PC-3 (cell line): ENCODE measurements at regions not wholly inside any gene's neighbourhood (a gene's known extent, or its start where the extent isn't known, plus 50 kb on each side); places are given as distances from the start of the nearest gene placed in this dataset.
A peak's percentile ranks its signal among the peaks of the same experiment; 100 is the strongest.

Experiments used
- ATAC-seq: fragments of 200-7000 bp; cut with Tn5 transposase; 2 replicates; pipeline ENCODE4 v1.9.1; 2020; ENCODE audit warnings: mild to moderate bottlenecking, moderate library complexity
- BruUV-seq: library from RNA; stranded (reverse); fragments of 400-500 nt; replicated peaks from 2 replicates; lab custom pipeline; 2021; lab: Mats Ljungman, UMichigan
- CTCF ChIA-PET: fragments of 300-600 bp; sonication (Branson Sonifier 250); formaldehyde crosslinking; loops from one replicate; lab custom pipeline; 2022; ENCODE audit warnings: antibody characterized with exemption; lab: Charles Lee
- POLR2A ChIA-PET: fragments of 300-600 bp; sonication (Branson Sonifier 250); formaldehyde crosslinking; loops from one replicate; lab custom pipeline; 2022; ENCODE audit warnings: antibody characterized with exemption; ENCODE audit not compliant: unreplicated experiment; lab: Charles Lee
- DNase-seq: peaks from one replicate; pipeline ENCODE4 v3.0.0-alpha.2; 2015
- H2AFZ ChIP-seq: fragments of 300-600 bp; sonication (generic); 2 replicates; pipeline ENCODE4 v1.6.0; 2016; ENCODE audit warnings: antibody characterized with exemption, low read length
- H3F3A ChIP-seq: fragments of 300-600 bp; sonication (generic); one replicate; pipeline ENCODE4 v1.6.0; 2017; ENCODE audit warnings: antibody characterized with exemption, low read length, control low read depth, mild to moderate bottlenecking; ENCODE audit not compliant: unreplicated experiment
- H3K27ac ChIP-seq: fragments of 300-600 bp; sonication (generic); 2 replicates; pipeline ENCODE4 v1.5.1; 2016; ENCODE audit warnings: mild to moderate bottlenecking, low read length
- H3K27me3 ChIP-seq: fragments of 300-600 bp; sonication (generic); 2 replicates; pipeline ENCODE4 v1.6.1; 2016; ENCODE audit warnings: low read length, mixed read lengths
- H3K36me3 ChIP-seq: fragments of 300-600 bp; sonication (generic); 2 replicates; pipeline ENCODE4 v1.6.1; 2016; ENCODE audit warnings: low read depth, mixed run types, low read length, mixed read lengths
- H3K4me1 ChIP-seq: fragments of 300-600 bp; sonication (generic); 2 replicates; pipeline ENCODE4 v1.5.1; 2016; ENCODE audit warnings: low read length; ENCODE audit not compliant: insufficient read depth
- H3K4me2 ChIP-seq: fragments of 300-600 bp; sonication (generic); 2 replicates; pipeline ENCODE4 v1.6.0; 2016; ENCODE audit warnings: low read length
- H3K4me3 ChIP-seq: fragments of 300-600 bp; sonication (generic); 2 replicates; pipeline ENCODE4 v1.5.1; 2016; ENCODE audit warnings: mild to moderate bottlenecking, low read length, mixed read lengths
- H3K79me2 ChIP-seq: fragments of 300-600 bp; sonication (generic); 2 replicates; pipeline ENCODE4 v1.6.1; 2017; ENCODE audit warnings: low read length, mixed read lengths
- H3K9ac ChIP-seq: fragments of 300-600 bp; sonication (generic); 2 replicates; pipeline ENCODE4 v1.6.0; 2016; ENCODE audit warnings: mild to moderate bottlenecking, low read length
- H3K9me2 ChIP-seq: fragments of 300-600 bp; sonication (generic); replicated peaks from 2 replicates; pipeline ENCODE4 v1.6.1; 2016; ENCODE audit warnings: mixed run types, low read length, mixed read lengths
- H3K9me3 ChIP-seq: fragments of 300-600 bp; sonication (generic); 2 replicates; pipeline ENCODE4 v1.6.1; 2016; ENCODE audit warnings: low read length, mixed read lengths
- H4K20me1 ChIP-seq: fragments of 300-600 bp; sonication (generic); 2 replicates; pipeline ENCODE4 v1.6.1; 2016; ENCODE audit warnings: low read length, mixed read lengths
- EZH2 ChIP-seq: fragments of 300-600 bp; sonication (generic); IDR thresholded peaks from one replicate; pipeline ENCODE4 v1.6.1; 2017; ENCODE audit warnings: antibody characterized with exemption, mild to moderate bottlenecking, low read length; ENCODE audit not compliant: unreplicated experiment
- EZH2phosphoT487 ChIP-seq: fragments of 300-600 bp; sonication (generic); IDR thresholded peaks from 2 replicates; pipeline ENCODE4 v1.6.1; 2018; ENCODE audit warnings: mild to moderate bottlenecking, antibody characterized with exemption, low read length, borderline replicate concordance
- intact Hi-C: fragments of 100-400 bp; cut with micrococcal nuclease; formaldehyde crosslinking; loops from 2 replicates; pipeline ENCODE4 v1.9.0; 2023
- TF ChIP-seq, protein P1 (sequence below): fragments of 300-600 bp; sonication (generic); conservative IDR thresholded peaks from 2 replicates; pipeline ENCODE4 v1.5.1; 2017; ENCODE audit warnings: antibody characterized with exemption, low read depth, mild to moderate bottlenecking, low read length

DNA sequence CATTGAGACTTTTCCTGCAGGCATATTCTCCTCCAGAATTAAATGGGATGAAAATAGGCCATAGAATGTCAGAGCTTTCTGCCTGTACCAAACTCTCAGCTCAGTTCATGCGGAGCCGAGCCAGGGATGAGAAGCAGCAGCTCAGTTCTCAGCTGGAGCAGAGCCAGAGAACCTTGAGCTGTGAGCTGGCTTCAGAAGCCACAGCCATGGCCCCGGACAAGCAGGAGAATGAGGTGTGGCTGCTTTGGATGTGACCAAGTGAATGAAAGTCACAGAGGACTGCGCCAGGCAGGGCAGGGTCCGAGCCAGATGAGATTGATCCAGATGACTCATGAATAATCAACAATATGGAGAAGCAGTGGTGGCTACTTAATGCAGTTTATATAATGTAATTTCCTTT lies 633.8 kb downstream of the NCAM2 start:
- no peaks in the 10 kb centered on the region for H3K79me2 ChIP-seq
- TF ChIP-seq, protein P1, sequence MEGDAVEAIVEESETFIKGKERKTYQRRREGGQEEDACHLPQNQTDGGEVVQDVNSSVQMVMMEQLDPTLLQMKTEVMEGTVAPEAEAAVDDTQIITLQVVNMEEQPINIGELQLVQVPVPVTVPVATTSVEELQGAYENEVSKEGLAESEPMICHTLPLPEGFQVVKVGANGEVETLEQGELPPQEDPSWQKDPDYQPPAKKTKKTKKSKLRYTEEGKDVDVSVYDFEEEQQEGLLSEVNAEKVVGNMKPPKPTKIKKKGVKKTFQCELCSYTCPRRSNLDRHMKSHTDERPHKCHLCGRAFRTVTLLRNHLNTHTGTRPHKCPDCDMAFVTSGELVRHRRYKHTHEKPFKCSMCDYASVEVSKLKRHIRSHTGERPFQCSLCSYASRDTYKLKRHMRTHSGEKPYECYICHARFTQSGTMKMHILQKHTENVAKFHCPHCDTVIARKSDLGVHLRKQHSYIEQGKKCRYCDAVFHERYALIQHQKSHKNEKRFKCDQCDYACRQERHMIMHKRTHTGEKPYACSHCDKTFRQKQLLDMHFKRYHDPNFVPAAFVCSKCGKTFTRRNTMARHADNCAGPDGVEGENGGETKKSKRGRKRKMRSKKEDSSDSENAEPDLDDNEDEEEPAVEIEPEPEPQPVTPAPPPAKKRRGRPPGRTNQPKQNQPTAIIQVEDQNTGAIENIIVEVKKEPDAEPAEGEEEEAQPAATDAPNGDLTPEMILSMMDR: no peak
- TF ChIP-seq EZH2phosphoT487 (no peak), EZH2 (no peak)
- H3K9me2 ChIP-seq: no peaks in the 10 kb centered on the region
- no peaks in the 10 kb centered on the region for H3F3A ChIP-seq
- ChIA-PET POLR2A (no interaction called here), CTCF (no interaction called here)
- no TSS peak for BruUV-seq
- DNase-seq: peak; percentile 31
- no peak overlapping the region for H3K4me3 ChIP-seq
- peak; percentile 85 for ATAC-seq
- H3K9ac ChIP-seq: no peak overlapping the region
- no peaks in the 10 kb centered on the region for H3K4me1 ChIP-seq
- H2AFZ ChIP-seq: no peak overlapping the region
- no peaks in the 10 kb centered on the region for H3K9me3 ChIP-seq
- H3K4me2 ChIP-seq: no peak overlapping the region
- intact Hi-C loops: no loop called here
- no peak overlapping the region for H3K27ac ChIP-seq
- no peaks in the 10 kb centered on the region for H3K27me3 ChIP-seq
- H3K36me3 ChIP-seq: no peaks in the 10 kb centered on the region
- H4K20me1 ChIP-seq: no peaks in the 10 kb centered on the region

DNA sequence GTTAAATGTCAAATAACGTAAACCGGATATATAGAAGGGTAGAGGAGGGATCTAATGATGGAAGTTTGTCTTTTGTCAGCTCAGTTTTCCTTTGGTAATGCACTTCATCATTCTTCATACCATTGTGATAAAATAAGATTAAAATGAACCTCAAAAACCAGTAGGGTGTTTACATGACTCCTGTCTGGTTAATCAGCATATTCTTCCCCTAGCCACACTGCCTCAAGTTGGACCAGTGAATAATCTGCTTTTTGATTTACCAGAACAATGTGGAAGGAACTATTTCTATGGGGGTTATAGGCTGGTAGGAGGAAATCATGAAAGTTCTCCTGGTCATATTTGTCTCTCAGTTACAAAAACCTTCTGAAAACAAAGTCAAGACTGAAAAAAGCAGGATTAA lies 634.7 kb downstream of the NCAM2 start:
- intact Hi-C loops: no loop called here
- H3K36me3 ChIP-seq: no peaks in the 10 kb centered on the region
- ATAC-seq: no peak
- no peak overlapping the region for H3K27ac ChIP-seq
- ChIA-PET CTCF (no interaction called here), POLR2A (no interaction called here)
- H3K9me3 ChIP-seq: no peaks in the 10 kb centered on the region; the same call in 1 of the 2 replicates
- H3F3A ChIP-seq: no peaks in the 10 kb centered on the region
- no peaks in the 10 kb centered on the region for H3K27me3 ChIP-seq
- DNase-seq: no peak
- no peaks in the 10 kb centered on the region for H4K20me1 ChIP-seq
- H3K4me3 ChIP-seq: no peak overlapping the region
- no peak overlapping the region for H3K4me2 ChIP-seq
- H3K9ac ChIP-seq: no peak overlapping the region
- no TSS peak for BruUV-seq
- H3K79me2 ChIP-seq: no peaks in the 10 kb centered on the region
- TF ChIP-seq, protein P1: no peak
- TF ChIP-seq EZH2 (no peak), EZH2phosphoT487 (no peak)
- no peaks in the 10 kb centered on the region for H3K4me1 ChIP-seq
- no peak overlapping the region for H2AFZ ChIP-seq
- H3K9me2 ChIP-seq: no peaks in the 10 kb centered on the region

DNA sequence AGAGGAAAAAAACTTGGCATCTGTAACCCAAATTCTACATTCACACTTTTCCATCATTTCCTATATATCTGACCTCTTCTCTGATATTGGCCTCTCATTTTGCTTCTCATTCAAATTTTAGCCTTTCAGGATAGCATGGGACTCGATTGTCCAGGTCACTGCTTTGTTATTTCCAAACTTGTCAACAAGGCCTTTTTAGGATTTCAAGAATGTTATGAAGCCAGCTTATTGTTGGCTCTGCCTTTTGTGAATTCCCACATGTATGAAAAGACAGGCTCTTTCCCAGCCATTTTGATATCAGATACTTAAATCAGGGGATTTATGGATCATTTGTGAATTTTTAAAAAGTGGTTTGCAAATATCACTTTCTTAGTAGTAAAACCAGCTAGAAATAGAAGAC lies 663.5 kb downstream of the NCAM2 start:
- H3K9ac ChIP-seq: no peak overlapping the region
- H4K20me1 ChIP-seq: no peaks in the 10 kb centered on the region
- no peak overlapping the region for H3K27ac ChIP-seq
- no peak for ATAC-seq
- H3K9me3 ChIP-seq: peaks cover 5% of the 10 kb centered on the region; the same call in 1 of the 2 replicates
- no peak overlapping the region for H2AFZ ChIP-seq
- H3K9me2 ChIP-seq: no peaks in the 10 kb centered on the region
- ChIA-PET CTCF (no interaction called here), POLR2A (no interaction called here)
- DNase-seq: no peak
- no peaks in the 10 kb centered on the region for H3K79me2 ChIP-seq
- H3K4me1 ChIP-seq: no peaks in the 10 kb centered on the region
- BruUV-seq: no TSS peak
- intact Hi-C loops: no loop called here
- H3F3A ChIP-seq: no peaks in the 10 kb centered on the region
- H3K4me3 ChIP-seq: no peak overlapping the region
- no peaks in the 10 kb centered on the region for H3K36me3 ChIP-seq
- no peak overlapping the region for H3K4me2 ChIP-seq
- H3K27me3 ChIP-seq: no peaks in the 10 kb centered on the region
- TF ChIP-seq, protein P1: no peak
- TF ChIP-seq EZH2 (no peak), EZH2phosphoT487 (no peak)
